GM19438 (cell line): ENCODE measurements at regions not wholly inside any gene's neighbourhood (a gene's known extent, or its start where the extent isn't known, plus 50 kb on each side); places are given as distances from the start of the nearest gene placed in this dataset.

Experiments
- ATAC-seq: cut with Tn5 transposase; IDR thresholded peaks from one replicate; pipeline ENCODE4 v1.9.1; 2021; ENCODE audit warnings: low read depth; ENCODE audit not compliant: unreplicated experiment

DNA sequence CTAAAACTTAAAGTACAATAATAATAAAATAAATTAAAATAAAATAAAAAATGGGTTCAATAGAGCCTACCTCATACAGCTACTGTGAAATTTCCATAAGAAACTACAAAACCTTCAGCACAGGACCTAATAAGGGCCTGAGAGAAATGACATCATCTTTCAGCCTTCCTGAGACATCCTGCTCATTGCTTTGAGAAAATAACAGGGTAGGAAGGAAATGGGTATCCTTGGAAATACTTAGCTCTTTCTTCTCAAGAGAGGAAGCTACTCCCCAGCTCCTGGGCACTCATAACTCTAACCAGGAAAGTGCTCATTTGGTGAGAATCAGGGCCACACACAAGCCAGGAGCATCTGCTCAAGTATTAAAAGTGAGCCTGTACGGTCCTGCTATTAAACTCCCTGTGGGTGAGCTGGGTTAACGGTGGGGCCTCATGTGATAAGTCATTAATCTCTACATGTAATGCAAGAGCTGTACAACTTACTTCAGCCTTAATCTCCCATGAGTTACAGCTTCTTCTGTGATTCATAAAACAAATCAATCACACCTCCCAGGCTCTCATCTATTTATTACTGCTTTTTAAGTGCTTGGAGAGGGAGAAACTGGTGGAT, 141.4 kb downstream of the MAFB start:
- no peak for ATAC-seq

DNA sequence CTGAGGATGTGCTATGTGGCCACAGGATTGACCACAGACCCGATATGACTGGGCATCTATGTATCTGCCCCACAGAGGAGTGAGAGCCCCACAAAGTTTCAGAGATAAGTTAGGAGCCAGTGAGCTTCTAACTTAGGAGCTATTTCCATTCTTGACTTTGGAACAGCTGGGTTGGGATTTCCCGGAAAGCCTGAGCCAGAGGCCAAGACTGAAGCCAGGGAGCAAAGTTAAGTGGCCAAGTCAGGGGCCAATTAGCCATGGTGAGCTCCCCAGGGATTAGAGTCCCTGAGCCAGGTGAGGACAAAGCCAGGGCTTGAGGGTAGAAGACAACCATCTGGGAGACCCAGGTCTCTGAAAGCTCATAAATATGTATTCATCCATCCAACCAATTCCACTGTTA, 143.6 kb downstream of the MAFB start:
- no peak for ATAC-seq

DNA sequence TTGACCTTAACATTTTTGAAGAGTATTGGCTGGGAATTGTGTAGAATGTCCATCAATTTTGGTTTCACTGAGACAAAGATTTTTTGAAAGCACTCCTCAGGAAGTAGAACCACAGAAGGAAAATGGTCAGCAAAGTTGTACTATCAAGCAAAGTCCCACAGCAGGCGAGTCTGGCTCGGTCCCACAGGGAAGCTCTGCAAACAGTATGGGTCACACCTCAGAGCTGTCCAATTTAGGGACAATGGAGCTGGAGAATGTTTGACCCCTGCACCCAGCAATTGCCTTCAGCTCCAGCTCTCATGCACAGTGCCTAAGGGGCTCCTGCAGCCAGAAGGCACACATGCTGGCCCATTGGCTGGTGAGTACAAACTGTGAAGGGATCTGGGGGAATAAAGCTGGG, 147.0 kb downstream of the MAFB start:
- no peak for ATAC-seq

DNA sequence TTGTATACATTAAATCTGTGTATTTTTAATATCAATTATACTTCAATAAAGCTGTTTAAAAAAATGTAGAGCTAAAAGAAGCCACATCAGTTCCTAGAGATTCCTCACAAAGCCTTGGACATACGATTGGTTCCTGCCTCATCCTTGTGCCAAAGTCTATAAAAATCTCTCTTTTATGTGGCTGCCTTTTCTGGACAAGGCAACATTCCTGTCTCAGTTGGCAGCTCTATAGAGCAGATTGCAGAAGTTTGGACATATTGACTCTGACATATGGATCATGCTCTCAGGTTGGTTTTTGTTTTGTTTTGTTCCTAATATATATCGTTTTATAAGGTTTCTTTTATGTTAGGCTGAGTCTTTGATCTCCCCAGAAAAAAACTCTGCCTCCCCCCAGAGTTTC, 148.9 kb downstream of the MAFB start:
- ATAC-seq: no peak

DNA sequence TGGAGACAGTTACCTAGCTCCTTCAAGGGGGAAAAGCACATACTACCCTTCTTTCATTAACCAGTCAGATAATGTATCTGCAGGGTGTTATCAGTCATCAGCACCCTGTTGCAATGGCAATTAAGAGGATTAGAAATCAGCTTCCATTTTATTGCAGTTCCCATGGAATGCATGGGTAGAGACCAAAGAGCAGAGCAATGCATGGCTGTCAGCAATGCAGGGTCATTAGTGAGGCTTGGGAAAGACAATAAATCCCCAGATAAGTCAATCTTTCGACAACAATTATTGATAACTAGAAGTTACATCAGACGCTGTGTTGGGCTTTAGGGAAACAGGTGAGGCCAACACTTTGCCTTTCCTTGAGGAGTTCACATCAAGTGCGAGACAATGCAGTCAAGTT, 150.9 kb downstream of the MAFB start:
- no peak for ATAC-seq

DNA sequence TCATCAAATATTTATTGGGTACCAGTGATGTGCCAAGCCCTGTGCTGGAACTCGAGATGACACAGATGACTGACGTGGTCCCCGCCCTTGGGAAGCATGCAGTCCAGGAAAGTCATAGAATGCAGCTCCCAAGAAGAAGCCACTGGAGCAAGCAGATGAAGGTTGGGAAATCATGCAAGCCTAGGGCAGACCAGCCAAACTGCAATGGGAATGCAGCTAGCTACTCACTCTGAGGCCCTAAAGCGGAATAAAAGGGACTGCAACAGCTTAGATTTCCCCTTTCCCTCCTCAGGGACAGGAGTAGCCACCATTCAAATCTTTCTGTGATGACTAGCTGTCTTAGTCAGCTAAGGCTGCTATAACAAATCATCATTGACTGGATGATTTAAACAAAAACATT, 152.2 kb downstream of the MAFB start:
- ATAC-seq: no peak

DNA sequence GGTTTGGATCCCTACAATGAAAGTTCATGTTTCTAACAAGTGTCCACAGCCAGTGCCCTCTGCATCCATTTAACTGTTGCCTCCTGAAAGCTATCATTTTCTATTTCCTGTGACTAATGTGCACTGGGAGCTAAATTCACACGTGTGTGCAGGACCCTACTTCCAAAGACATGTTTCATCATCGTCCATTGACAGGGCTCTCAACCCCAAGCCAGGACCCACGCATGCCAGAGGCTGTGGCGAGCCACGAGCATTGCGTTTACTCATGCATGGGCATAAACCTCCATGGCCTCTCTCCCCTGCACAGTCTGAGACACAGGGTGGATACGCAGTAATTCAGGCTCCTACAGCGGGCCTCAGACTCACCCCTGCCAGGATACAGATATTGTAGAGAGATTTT, 153.2 kb downstream of the MAFB start:
- no peak for ATAC-seq

DNA sequence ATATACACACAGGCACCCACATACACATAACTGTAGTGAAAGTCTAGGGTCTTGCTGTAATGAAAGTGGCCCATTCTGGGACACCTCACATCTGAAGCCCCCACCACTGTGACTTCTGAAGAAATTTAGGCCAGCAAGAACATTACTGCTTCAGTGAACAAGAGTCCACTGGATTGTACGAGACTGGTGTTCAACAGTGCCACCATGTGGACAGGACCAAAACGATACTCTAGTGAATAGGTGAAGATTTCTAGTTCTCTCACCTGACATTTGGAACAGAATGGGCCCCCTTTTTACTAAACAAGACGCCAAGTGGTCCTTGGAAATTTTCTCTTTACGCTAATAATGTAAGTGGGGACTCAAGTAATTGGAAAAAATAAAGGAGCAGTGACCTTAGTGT, 156.9 kb downstream of the MAFB start:
- ATAC-seq: no peak

DNA sequence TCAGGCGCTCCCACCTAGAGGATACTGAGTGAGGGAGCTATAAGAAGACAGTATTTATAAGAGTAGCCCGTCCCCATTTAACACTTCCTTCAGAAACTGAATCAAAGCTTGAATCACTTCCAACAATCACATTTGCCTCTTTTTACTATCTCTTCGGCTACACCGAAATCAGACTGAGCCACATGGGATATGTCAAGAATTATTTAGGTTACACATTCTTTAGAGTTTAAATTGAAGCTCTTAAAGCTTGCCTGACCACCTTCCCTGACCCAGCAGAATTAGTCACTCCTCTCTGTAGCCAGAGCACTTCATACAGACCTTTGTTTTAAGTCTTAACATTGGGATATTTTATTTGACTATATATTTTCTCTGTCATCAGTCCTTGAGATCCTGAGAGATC, 163.7 kb downstream of the MAFB start:
- ATAC-seq: no peak

DNA sequence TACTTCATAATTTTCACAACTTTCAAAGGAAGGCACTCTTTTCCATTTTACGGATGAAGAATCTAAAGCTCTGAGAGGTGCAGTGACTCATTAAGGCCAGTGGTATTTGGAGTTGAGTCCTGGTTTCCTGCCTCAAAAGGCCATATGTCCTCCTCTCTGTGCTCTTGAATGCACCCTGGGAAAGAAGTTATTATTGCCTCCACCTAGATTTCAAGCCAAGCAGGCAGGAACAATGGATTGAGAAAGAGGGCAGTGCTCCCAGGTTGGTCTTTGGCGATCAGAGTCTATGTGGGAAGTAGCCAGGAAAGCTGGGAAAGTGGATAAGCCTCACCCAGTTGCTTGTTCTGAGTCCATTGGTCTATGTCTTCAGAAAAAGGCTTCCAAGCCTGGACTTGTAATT, 165.0 kb downstream of the MAFB start:
- no peak for ATAC-seq

DNA sequence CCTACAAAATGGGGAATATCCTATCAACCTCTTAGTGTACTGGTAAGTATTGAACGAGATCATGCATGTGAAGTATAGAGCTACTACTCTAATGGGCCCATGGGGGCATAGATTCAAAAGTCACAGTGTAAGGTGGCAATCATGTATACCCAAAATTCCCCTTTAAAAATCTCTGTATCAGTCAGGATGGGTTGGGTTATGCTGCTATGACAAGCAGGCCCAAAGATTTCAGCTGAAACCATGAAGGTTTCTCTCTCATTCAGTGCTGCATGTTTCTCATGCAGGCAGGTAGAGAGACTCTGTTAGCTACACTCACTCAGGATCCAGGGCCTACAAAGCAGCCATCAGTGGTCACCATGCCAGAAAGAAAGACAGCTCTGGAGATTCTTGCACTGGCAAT, 166.6 kb downstream of the MAFB start:
- ATAC-seq: no peak

DNA sequence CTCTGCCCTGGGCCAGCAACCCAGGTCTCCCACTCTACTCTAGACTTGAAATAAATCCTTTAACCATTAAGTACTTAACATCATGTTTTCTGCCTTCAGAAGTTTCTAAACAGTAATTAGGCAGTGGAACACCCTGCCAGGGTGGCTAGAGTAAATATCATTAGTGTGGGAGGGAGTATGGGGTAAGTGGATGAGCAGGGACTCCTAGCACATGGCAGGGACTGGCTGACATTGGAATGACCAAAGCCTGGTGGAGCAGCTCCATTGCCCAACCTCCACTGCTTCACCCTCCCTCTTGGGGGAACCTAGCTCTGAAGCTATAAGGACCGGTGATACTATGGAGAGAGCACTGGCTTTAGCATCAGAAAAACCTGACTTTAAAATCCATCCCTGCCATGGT, 167.1 kb downstream of the MAFB start:
- no peak for ATAC-seq

DNA sequence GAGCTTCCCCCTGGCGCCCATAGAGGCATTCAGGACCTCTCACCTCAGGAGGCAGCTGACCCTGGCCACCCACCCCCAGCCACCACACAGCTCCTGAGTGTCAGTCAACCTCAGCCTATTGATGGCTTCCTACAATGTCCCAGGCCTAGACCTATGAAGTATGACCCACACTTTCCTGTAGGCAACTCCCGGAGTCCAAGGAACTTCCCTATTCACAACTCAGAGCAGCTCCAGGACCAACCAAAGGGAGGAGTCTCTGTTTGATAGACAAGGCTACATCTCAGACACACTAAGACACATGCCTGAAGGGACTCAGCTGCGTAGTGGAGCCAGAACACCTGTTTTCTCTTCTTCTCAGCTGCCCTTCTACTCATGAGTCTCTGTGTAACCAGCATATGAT, 169.1 kb downstream of the MAFB start:
- no peak for ATAC-seq

DNA sequence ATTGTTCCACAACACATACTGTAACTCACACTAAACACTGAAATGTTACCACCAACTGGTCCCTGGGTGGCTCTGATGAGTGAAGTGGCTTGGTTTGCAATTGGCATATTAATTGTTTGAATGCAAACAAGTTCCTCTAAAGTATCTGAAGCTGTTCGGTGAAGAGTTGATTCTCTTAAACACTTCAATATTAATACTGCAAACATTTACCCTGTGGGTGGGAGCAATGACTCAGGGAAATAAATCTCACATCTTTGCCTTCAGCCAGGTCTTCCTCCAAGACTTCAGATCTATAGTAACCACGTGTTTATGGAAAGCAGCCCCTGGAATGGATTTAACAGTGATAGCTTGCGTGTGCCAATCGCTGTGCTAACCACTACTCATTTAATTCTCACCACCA, 176.0 kb downstream of the MAFB start:
- no peak for ATAC-seq

DNA sequence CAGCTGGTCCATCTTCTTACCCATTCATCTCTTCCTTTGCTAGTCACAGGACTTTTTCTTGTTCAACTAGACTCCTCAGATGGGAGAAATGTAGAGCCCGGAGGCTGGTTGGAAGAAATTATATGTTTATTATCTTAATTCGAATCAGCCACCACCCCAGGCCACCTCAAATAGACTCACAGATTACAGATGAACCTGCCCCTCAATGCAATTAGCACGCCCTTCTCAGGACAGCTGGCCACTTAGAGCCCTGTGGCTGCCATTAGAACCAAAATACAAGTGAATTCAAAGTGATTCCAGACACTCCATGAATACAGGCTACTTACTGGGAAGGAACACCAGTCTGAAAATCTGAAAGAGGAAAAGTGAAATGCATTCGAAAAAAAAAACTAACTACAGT, 176.4 kb downstream of the MAFB start:
- no peak for ATAC-seq

DNA sequence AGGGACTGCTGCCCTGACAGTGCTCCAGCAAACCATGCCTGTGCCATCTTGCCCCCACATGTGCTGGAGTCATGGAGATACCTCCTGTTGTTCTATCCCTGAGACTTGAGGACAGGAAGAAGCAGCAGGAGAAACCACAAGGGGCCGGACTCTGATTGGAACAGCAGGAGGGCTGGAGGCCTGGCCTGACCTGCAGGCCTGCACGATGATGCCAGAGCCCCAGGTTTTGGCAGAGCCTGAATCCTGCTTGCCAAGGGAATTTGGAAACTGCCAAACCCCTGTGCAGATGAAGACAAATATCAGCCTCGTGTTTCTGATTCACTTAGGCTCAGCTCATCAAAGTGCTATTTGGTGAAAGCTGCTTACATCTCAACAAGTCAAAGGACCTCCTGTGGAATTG, 177.6 kb downstream of the MAFB start:
- ATAC-seq: no peak

DNA sequence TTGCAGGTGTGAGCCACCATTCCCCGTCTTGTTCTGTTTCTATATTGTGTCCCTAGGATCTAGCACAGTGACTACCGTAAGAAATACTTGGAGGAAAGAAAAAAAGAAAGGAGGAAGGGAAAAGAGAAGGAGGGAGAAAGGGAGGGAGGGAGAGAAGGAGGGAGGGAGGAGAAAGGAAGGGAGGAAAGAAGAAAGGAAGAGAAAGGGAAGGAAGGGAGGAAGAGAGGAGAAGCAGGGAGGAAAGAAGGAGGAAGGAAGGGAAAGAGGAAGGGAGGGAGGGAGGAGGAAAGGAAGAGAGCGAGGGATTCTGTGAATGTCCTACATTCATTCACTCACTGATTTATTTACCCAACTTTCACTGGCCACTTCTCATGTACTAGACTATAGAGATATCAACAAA, 178.4 kb downstream of the MAFB start:
- no peak for ATAC-seq

DNA sequence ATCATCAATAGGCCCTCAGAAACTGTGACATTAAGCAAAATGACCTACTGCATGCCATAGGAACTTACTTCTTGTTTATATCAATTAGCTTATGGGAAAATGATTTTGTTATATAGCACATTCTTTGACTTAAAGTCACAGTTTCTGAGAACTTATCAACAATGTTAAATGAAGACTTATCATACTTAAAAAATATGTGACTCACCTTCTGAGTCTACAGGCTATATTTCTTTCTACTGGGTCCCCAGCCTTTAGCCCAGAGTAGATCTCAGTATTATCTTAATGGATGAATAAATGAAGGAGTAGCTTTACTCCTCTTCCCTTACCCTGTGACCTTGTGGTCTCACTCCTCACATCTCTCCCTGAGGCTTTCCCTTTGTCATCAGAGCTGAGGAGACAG, 180.2 kb downstream of the MAFB start:
- no peak for ATAC-seq

DNA sequence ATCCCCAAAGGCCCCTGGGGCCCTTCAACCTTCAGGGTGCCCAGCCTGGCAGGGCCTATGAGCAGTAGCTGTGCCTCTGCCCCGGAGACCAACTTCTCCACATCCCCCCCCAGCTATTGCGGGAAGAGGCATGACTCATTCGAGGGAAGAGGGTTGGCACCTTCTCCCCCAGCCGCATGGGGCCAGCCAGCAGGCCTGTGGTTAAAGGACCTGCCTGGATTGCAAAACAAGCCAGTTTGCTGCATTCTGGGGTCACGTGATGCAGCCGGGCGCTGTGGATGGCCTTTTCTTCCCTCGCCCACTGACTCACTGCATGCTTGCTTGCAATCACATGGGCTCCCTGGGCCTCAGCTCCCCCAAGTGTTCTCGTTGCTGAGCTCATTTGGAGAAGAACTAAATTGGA, 182.5 kb downstream of the MAFB start:
- no peak for ATAC-seq

DNA sequence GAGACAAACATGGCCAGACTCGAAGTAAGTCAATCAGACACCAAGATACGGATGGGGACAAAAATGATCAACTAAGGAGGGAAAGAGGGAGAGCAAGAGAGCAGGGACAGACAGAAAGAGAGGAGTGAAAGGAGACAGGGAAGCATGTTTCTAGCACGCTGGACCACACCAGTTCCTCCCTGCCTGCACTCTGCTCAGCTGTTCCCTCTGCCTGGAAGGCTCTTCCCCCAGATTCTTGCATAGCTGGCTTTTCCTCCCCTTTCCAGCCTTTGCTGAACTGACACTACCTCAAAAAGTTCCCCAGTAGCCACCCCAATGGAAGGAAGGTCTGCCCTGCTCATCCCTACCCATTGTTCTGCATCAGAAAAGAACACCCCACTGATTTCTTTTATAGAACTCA, 185.9 kb downstream of the MAFB start:
- no peak for ATAC-seq

DNA sequence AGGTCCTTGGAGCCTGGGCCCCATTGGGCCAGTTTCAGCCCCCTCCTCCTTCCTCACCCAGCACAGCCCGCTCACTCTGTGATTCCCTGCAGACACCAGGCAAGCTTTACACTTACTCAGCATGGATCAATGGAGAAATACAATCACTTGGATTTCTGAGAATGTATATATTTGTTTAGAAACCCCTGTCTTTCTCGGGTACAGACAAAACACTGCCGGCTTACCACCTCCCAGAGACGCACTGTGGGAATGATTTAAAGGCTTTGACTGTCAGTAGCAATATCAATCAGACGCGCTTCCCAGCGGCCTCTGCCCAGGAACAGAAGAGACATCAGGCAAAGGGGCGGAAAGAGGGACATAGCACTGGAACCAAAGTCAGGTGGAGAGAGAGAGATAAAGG, 186.5 kb downstream of the MAFB start:
- ATAC-seq: no peak

DNA sequence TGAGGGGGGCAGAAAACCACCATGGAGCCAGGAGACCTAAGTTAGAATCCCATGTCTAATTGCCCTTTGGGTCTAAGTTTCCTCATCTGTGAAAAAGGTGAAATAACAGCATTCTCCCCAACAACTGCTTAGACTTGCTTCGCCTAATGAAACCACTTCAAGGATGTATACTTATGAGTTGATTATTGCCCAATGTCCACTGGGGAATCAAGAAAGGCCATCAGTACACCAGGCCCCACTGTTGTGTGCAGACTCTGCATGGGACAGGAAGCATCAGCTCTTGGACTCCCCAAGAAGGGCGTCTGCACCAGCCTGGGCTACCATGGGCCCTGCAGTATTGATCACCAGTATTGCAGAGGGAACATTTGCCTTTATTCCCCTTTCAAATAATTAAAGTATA, 189.6 kb downstream of the MAFB start:
- no peak for ATAC-seq

DNA sequence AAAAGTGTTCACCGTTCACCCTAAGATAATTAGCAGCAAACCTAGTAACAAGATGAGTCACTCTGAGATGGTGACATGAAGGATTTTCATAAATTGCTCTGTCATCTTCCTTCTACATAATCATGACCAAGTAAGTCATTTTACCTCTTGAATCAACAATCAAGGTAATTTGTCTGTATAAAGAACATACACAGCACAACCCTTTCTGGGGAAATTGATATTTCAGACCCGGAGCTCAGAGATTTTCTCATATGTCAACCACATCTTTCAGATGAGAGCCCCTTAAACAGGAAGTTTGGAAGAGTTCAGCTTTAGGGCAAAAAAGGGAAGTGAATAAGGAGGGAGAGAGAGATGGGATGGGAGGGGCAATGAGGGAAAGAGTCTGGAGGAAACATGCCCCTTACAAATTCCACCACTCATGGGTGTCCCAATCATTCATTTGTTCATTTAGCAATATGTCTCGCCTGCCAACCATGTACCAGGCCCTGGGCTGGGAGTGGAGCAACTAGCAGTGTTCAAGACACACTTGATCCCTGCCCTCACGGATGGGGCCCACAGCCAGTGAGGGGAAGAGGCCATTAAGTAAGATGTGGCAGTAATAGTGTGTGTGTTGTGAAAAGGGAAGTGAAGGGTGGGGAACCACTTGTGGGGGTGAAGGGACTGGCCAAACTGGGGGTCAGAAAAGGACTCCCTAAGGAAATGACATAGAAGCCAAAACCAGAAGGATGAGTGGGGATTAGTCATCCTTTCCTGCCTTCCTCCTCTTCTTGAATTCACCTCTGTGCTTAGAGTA, 190.9 kb downstream of the MAFB start:
- no peak for ATAC-seq
